ENCODE measurements at regions not wholly inside any gene's neighbourhood (a gene's known extent, or its start where the extent isn't known, plus 50 kb on each side); places are given as distances from the start of the nearest gene placed in this dataset.

- Histone ChIP-seq H3K4me1 (ENCODE audit: control insufficient read depth in 3 of 3, insufficient read depth in 2 of 3, low read depth in 1 of 3, low read length in 2 of 3) (no peaks in the 10 kb centered on the region), H3K36me3 (ENCODE audit: control insufficient read depth in 3 of 3, insufficient read depth in 2 of 3, low read depth in 1 of 3, low read length in 3 of 3) (no peaks in the 10 kb centered on the region), H3K4me3 (ENCODE audit: low read depth in 1 of 3, low read length in 3 of 3) (no peak overlapping the region), H3K27ac (ENCODE audit: low read depth in 1 of 3, low read length in 2 of 3) (no peak overlapping the region), H3K9me3 (ENCODE audit: control insufficient read depth in 2 of 2, insufficient read depth in 1 of 2, low read depth in 1 of 2, low read length in 1 of 2) (no peaks in the 10 kb centered on the region), H3K27me3 (ENCODE audit: control insufficient read depth in 3 of 3, insufficient read depth in 3 of 3, low read length in 3 of 3) (no peaks in the 10 kb centered on the region)
- WGBS, 3 donors: 93 to 97% (median 93%) methylated on average over 1 of the region's 1 CpG
- no peak for FAIRE-seq
- no peak for DNase-seq
Measured at GRCh38 chr13:83549671-83550070, 332.6 kb downstream of the SLITRK1 start.

GRCh38 chr13:83547043-83547442 lies 335.2 kb downstream of the SLITRK1 start:
- Histone ChIP-seq H3K4me3 (ENCODE audit: low read depth in 1 of 3, low read length in 3 of 3) (no peak overlapping the region), H3K4me1 (ENCODE audit: control insufficient read depth in 3 of 3, insufficient read depth in 2 of 3, low read depth in 1 of 3, low read length in 2 of 3) (no peaks in the 10 kb centered on the region), H3K27me3 (ENCODE audit: control insufficient read depth in 3 of 3, insufficient read depth in 3 of 3, low read length in 3 of 3) (no peaks in the 10 kb centered on the region), H3K36me3 (ENCODE audit: control insufficient read depth in 3 of 3, insufficient read depth in 2 of 3, low read depth in 1 of 3, low read length in 3 of 3) (no peaks in the 10 kb centered on the region), H3K27ac (ENCODE audit: low read depth in 1 of 3, low read length in 2 of 3) (no peak overlapping the region), H3K9me3 (ENCODE audit: control insufficient read depth in 2 of 2, insufficient read depth in 1 of 2, low read depth in 1 of 2, low read length in 1 of 2) (no peaks in the 10 kb centered on the region)
- 15 to 67% (median 32%) methylated on average over 1 of the region's 1 CpG for whole genome bisulfite sequencing, 3 donors
- FAIRE-seq: no peak
- no peak for DNase-seq

- no peaks in the 10 kb centered on the region for H3K9me3 ChIP-seq (ENCODE audit: control insufficient read depth in 2 of 2, insufficient read depth in 1 of 2, low read depth in 1 of 2, low read length in 1 of 2)
- H3K27me3 ChIP-seq (ENCODE audit: control insufficient read depth in 3 of 3, insufficient read depth in 3 of 3, low read length in 3 of 3): no peaks in the 10 kb centered on the region
- no peak for FAIRE-seq
- no peaks in the 10 kb centered on the region for H3K36me3 ChIP-seq (ENCODE audit: control insufficient read depth in 3 of 3, insufficient read depth in 2 of 3, low read depth in 1 of 3, low read length in 3 of 3)
- H3K4me1 ChIP-seq (ENCODE audit: control insufficient read depth in 3 of 3, insufficient read depth in 2 of 3, low read depth in 1 of 3, low read length in 2 of 3): no peaks in the 10 kb centered on the region
- 62 to 73% (median 71%) methylated on average over 2 of the region's 2 CpGs for WGBS, 3 donors
- H3K4me3 ChIP-seq (ENCODE audit: low read depth in 1 of 3, low read length in 3 of 3): no peak overlapping the region
- DNase-seq: no peak
- H3K27ac ChIP-seq (ENCODE audit: low read depth in 1 of 3, low read length in 2 of 3): no peak overlapping the region
Measured at GRCh38 chr13:83546476-83546875, 335.8 kb downstream of the SLITRK1 start.

- FAIRE-seq: no peak
- DNase-seq: no peak
- Histone ChIP-seq H3K4me1 (ENCODE audit: control insufficient read depth in 3 of 3, insufficient read depth in 2 of 3, low read depth in 1 of 3, low read length in 2 of 3) (no peaks in the 10 kb centered on the region), H3K9me3 (ENCODE audit: control insufficient read depth in 2 of 2, insufficient read depth in 1 of 2, low read depth in 1 of 2, low read length in 1 of 2) (peaks cover 0 to 21% of the 10 kb centered on the region in 2 donors), H3K4me3 (ENCODE audit: low read depth in 1 of 3, low read length in 3 of 3) (no peak overlapping the region), H3K36me3 (ENCODE audit: control insufficient read depth in 3 of 3, insufficient read depth in 2 of 3, low read depth in 1 of 3, low read length in 3 of 3) (no peaks in the 10 kb centered on the region), H3K27ac (ENCODE audit: low read depth in 1 of 3, low read length in 2 of 3) (no peak overlapping the region), H3K27me3 (ENCODE audit: control insufficient read depth in 3 of 3, insufficient read depth in 3 of 3, low read length in 3 of 3) (no peaks in the 10 kb centered on the region)
- WGBS, 3 donors: 39 to 65% (median 41%) methylated on average over 2 of the region's 2 CpGs
Measured at GRCh38 chr13:83538636-83539035, 343.6 kb downstream of the SLITRK1 start.

GRCh38 chr13:83536941-83537340 lies 345.3 kb downstream of the SLITRK1 start:
- FAIRE-seq (no peak), DNase-seq (no peak)
- Histone ChIP-seq H3K27ac (ENCODE audit: low read depth in 1 of 3, low read length in 2 of 3) (no peak overlapping the region), H3K4me3 (ENCODE audit: low read depth in 1 of 3, low read length in 3 of 3) (no peak overlapping the region), H3K36me3 (ENCODE audit: control insufficient read depth in 3 of 3, insufficient read depth in 2 of 3, low read depth in 1 of 3, low read length in 3 of 3) (no peaks in the 10 kb centered on the region), H3K4me1 (ENCODE audit: control insufficient read depth in 3 of 3, insufficient read depth in 2 of 3, low read depth in 1 of 3, low read length in 2 of 3) (no peaks in the 10 kb centered on the region), H3K27me3 (ENCODE audit: control insufficient read depth in 3 of 3, insufficient read depth in 3 of 3, low read length in 3 of 3) (no peaks in the 10 kb centered on the region), H3K9me3 (ENCODE audit: control insufficient read depth in 2 of 2, insufficient read depth in 1 of 2, low read depth in 1 of 2, low read length in 1 of 2) (peaks cover 0 to 25% of the 10 kb centered on the region in 2 donors)
- WGBS, 3 donors: 84 to 94% (median 92%) methylated on average over 2 of the region's 2 CpGs

GRCh38 chr13:83536153-83536552 lies 346.1 kb downstream of the SLITRK1 start:
- H3K4me1 ChIP-seq (ENCODE audit: control insufficient read depth in 3 of 3, insufficient read depth in 2 of 3, low read depth in 1 of 3, low read length in 2 of 3): no peaks in the 10 kb centered on the region
- FAIRE-seq (no peak), DNase-seq (no peak)
- no peak overlapping the region for H3K27ac ChIP-seq (ENCODE audit: low read depth in 1 of 3, low read length in 2 of 3)
- peaks cover 0 to 25% of the 10 kb centered on the region in 2 donors for H3K9me3 ChIP-seq (ENCODE audit: control insufficient read depth in 2 of 2, insufficient read depth in 1 of 2, low read depth in 1 of 2, low read length in 1 of 2)
- no peak overlapping the region for H3K4me3 ChIP-seq (ENCODE audit: low read depth in 1 of 3, low read length in 3 of 3)
- H3K27me3 ChIP-seq (ENCODE audit: control insufficient read depth in 3 of 3, insufficient read depth in 3 of 3, low read length in 3 of 3): no peaks in the 10 kb centered on the region
- WGBS, 3 donors: 25 to 61% (median 26%) methylated on average over 1 of the region's 1 CpG
- H3K36me3 ChIP-seq (ENCODE audit: control insufficient read depth in 3 of 3, insufficient read depth in 2 of 3, low read depth in 1 of 3, low read length in 3 of 3): no peaks in the 10 kb centered on the region

GRCh38 chr13:83532809-83533208 lies 349.5 kb downstream of the SLITRK1 start:
- H3K36me3 ChIP-seq (ENCODE audit: control insufficient read depth in 3 of 3, insufficient read depth in 2 of 3, low read depth in 1 of 3, low read length in 3 of 3): no peaks in the 10 kb centered on the region
- WGBS, 3 donors: 82 to 91% (median 86%) methylated on average over 12 of the region's 12 CpGs
- peaks cover 2 to 19% of the 10 kb centered on the region in 2 donors for H3K9me3 ChIP-seq (ENCODE audit: control insufficient read depth in 2 of 2, insufficient read depth in 1 of 2, low read depth in 1 of 2, low read length in 1 of 2)
- FAIRE-seq (no peak), DNase-seq (no peak)
- H3K27me3 ChIP-seq (ENCODE audit: control insufficient read depth in 3 of 3, insufficient read depth in 3 of 3, low read length in 3 of 3): no peaks in the 10 kb centered on the region
- H3K4me1 ChIP-seq (ENCODE audit: control insufficient read depth in 3 of 3, insufficient read depth in 2 of 3, low read depth in 1 of 3, low read length in 2 of 3): no peaks in the 10 kb centered on the region
- H3K4me3 ChIP-seq (ENCODE audit: low read depth in 1 of 3, low read length in 3 of 3): no peak overlapping the region
- H3K27ac ChIP-seq (ENCODE audit: low read depth in 1 of 3, low read length in 2 of 3): no peak overlapping the region

- WGBS, 3 donors: 32 to 53% (median 41%) methylated on average over 1 of the region's 1 CpG
- H3K4me3 ChIP-seq (ENCODE audit: low read depth in 1 of 3, low read length in 3 of 3): no peak overlapping the region
- no peaks in the 10 kb centered on the region for H3K4me1 ChIP-seq (ENCODE audit: control insufficient read depth in 3 of 3, insufficient read depth in 2 of 3, low read depth in 1 of 3, low read length in 2 of 3)
- no peak for FAIRE-seq
- no peaks in the 10 kb centered on the region for H3K27me3 ChIP-seq (ENCODE audit: control insufficient read depth in 3 of 3, insufficient read depth in 3 of 3, low read length in 3 of 3)
- peaks cover 2 to 18% of the 10 kb centered on the region in 2 donors for H3K9me3 ChIP-seq (ENCODE audit: control insufficient read depth in 2 of 2, insufficient read depth in 1 of 2, low read depth in 1 of 2, low read length in 1 of 2)
- DNase-seq: no peak
- no peaks in the 10 kb centered on the region for H3K36me3 ChIP-seq (ENCODE audit: control insufficient read depth in 3 of 3, insufficient read depth in 2 of 3, low read depth in 1 of 3, low read length in 3 of 3)
- H3K27ac ChIP-seq (ENCODE audit: low read depth in 1 of 3, low read length in 2 of 3): no peak overlapping the region
Measured at GRCh38 chr13:83531022-83531421, 351.3 kb downstream of the SLITRK1 start.

- Histone ChIP-seq H3K27me3 (ENCODE audit: control insufficient read depth in 3 of 3, insufficient read depth in 3 of 3, low read length in 3 of 3) (no peaks in the 10 kb centered on the region), H3K36me3 (ENCODE audit: control insufficient read depth in 3 of 3, insufficient read depth in 2 of 3, low read depth in 1 of 3, low read length in 3 of 3) (no peaks in the 10 kb centered on the region), H3K4me3 (ENCODE audit: low read depth in 1 of 3, low read length in 3 of 3) (no peak overlapping the region), H3K4me1 (ENCODE audit: control insufficient read depth in 3 of 3, insufficient read depth in 2 of 3, low read depth in 1 of 3, low read length in 2 of 3) (no peaks in the 10 kb centered on the region), H3K27ac (ENCODE audit: low read depth in 1 of 3, low read length in 2 of 3) (no peak overlapping the region), H3K9me3 (ENCODE audit: control insufficient read depth in 2 of 2, insufficient read depth in 1 of 2, low read depth in 1 of 2, low read length in 1 of 2) (peaks cover 0 to 8% of the 10 kb centered on the region in 2 donors)
- FAIRE-seq (no peak), DNase-seq (no peak)
- 89 to 92% (median 92%) methylated on average over 25 of the region's 25 CpGs for WGBS, 3 donors
Measured at GRCh38 chr13:83516781-83517180, 365.5 kb downstream of the SLITRK1 start.

Measured in small intestine (tissue), 7 donors.